Esophagus (tissue), 2 donors: ENCODE measurements at regions not wholly inside any gene's neighbourhood (a gene's known extent, or its start where the extent isn't known, plus 50 kb on each side); places are given as distances from the start of the nearest gene placed in this dataset.
"Not testable (repeated sequence)": the region's sequence is repeated elsewhere in the genome, so short reads cannot be mapped to it uniquely, and the experiment has no call there.

ENCODE experiments used
- H3K27ac ChIP-seq, 2 donors: one replicate each; pipeline ENCODE4 v1.5.1; 2013; ENCODE audit warnings: low read depth in 2 of 2, mild to moderate bottlenecking in 2 of 2, inconsistent platforms in 1 of 2, low read length in 1 of 2, moderate library complexity in 1 of 2
- H3K27me3 ChIP-seq, 2 donors: one replicate each; pipeline ENCODE4 v1.6.1; 2013; ENCODE audit warnings: low read length in 2 of 2, control low read depth in 1 of 2, mild to moderate bottlenecking in 1 of 2; ENCODE audit not compliant: insufficient read depth in 2 of 2, control insufficient read depth in 1 of 2
- H3K36me3 ChIP-seq, 2 donors: one replicate each; pipeline ENCODE4 v1.6.1; 2013; ENCODE audit warnings: low read length in 1 of 2; ENCODE audit not compliant: control insufficient read depth in 2 of 2, insufficient read depth in 2 of 2
- H3K4me1 ChIP-seq, 2 donors: one replicate each; pipeline ENCODE4 v1.6.1; 2013; ENCODE audit warnings: low read length in 1 of 2; ENCODE audit not compliant: control insufficient read depth in 2 of 2, insufficient read depth in 2 of 2
- H3K4me3 ChIP-seq, 2 donors: one replicate each; pipeline ENCODE4 v1.5.1; 2013; ENCODE audit warnings: low read length in 2 of 2, mild to moderate bottlenecking in 2 of 2, low read depth in 1 of 2, moderate library complexity in 1 of 2
- H3K9me3 ChIP-seq, 2 donors: one replicate each; pipeline ENCODE4 v1.6.1; 2013; ENCODE audit warnings: mild to moderate bottlenecking in 2 of 2, low read depth in 1 of 2, low read length in 1 of 2, moderate library complexity in 1 of 2; ENCODE audit not compliant: control insufficient read depth in 2 of 2, insufficient read depth in 1 of 2
- WGBS, 2 donors: extraction: QIAGEN DNeasy Blood & Tissue Kit; methylation state at CpG; one replicate each; pipeline ENCODE4 v1.1.7; 2013; 5-methylcytosine and 5-hydroxymethylcytosine counted together
- donor health status: healthy with polysubstance abuse.
- donor health status: Bipolar disorder and iron deficiency.

GRCh38 chr4:177494791-177495190 lies 52.6 kb upstream of the AGA start:
- Histone ChIP-seq H3K27me3 (no peaks in the 10 kb centered on the region), H3K4me1 (no peaks in the 10 kb centered on the region), H3K36me3 (no peaks in the 10 kb centered on the region), H3K9me3 (peaks cover 2 to 3% of the 10 kb centered on the region in 2 donors), H3K4me3 (no peak overlapping the region), H3K27ac (no peak overlapping the region)
- 93 to 94% methylated on average over 2 of the region's 2 CpGs for WGBS, 2 donors

GRCh38 chr4:177495626-177496025 lies 53.4 kb upstream of the AGA start:
- 94 to 95% methylated on average over 22 to 27 of the region's 27 CpGs for WGBS, 2 donors

GRCh38 chr4:177499537-177499936 lies 57.3 kb upstream of the AGA start:
- Histone ChIP-seq H3K4me1 (no peaks in the 10 kb centered on the region), H3K4me3 (no peak overlapping the region), H3K36me3 (no peaks in the 10 kb centered on the region), H3K27ac (no peak overlapping the region), H3K9me3 (peaks cover 3 to 7% of the 10 kb centered on the region in 2 donors), H3K27me3 (no peaks in the 10 kb centered on the region)
- WGBS, 2 donors, result 92 to 94% methylated on average over 14 of the region's 14 CpGs

More at GRCh38 chr4:177495626-177496025, 53.4 kb upstream of the AGA start:
- not testable (repeated sequence) for H3K9me3 ChIP-seq, H3K27ac ChIP-seq, H3K4me1 ChIP-seq, H3K4me3 ChIP-seq, H3K36me3 ChIP-seq, H3K27me3 ChIP-seq

GRCh38 chr4:177505171-177505615 lies 63.0 kb upstream of the AGA start:
- Histone ChIP-seq H3K4me3 (no peak overlapping the region), H3K4me1 (no peaks in the 10 kb centered on the region), H3K27me3 (no peaks in the 10 kb centered on the region), H3K9me3 (peaks cover 0 to 3% of the 10 kb centered on the region in 2 donors), H3K27ac (peak overlapping the region; percentile 74 to 87), H3K36me3 (no peaks in the 10 kb centered on the region)
- WGBS, 2 donors, result 67 to 73% methylated on average over 9 of the region's 9 CpGs

GRCh38 chr4:177508662-177509061 lies 66.4 kb upstream of the AGA start:
- H3K9me3 ChIP-seq, result no peaks in the 10 kb centered on the region
- H3K4me1 ChIP-seq, result no peaks in the 10 kb centered on the region
- H3K4me3 ChIP-seq, result no peak overlapping the region
- no peak overlapping the region for H3K27ac ChIP-seq
- H3K27me3 ChIP-seq, result no peaks in the 10 kb centered on the region
- WGBS, 2 donors, result 89 to 96% methylated on average over 6 of the region's 6 CpGs
- H3K36me3 ChIP-seq, result no peaks in the 10 kb centered on the region

- Histone ChIP-seq H3K27ac (no peak overlapping the region), H3K9me3 (no peaks in the 10 kb centered on the region), H3K27me3 (no peaks in the 10 kb centered on the region), H3K36me3 (no peaks in the 10 kb centered on the region), H3K4me1 (no peaks in the 10 kb centered on the region), H3K4me3 (no peak overlapping the region)
- WGBS, 2 donors, result 56% methylated on average over 2 of the region's 2 CpGs
These were observed 67.0 kb upstream of the AGA start for GRCh38 chr4:177509226-177509745.

GRCh38 chr4:177511611-177512010 lies 69.4 kb upstream of the AGA start:
- Histone ChIP-seq H3K4me3 (no peak overlapping the region), H3K9me3 (no peaks in the 10 kb centered on the region), H3K36me3 (no peaks in the 10 kb centered on the region), H3K4me1 (no peaks in the 10 kb centered on the region), H3K27ac (peak overlapping the region in 1 of 2 donors; percentile 65), H3K27me3 (no peaks in the 10 kb centered on the region)
- 52 to 53% methylated on average over 3 of the region's 3 CpGs for WGBS, 2 donors

GRCh38 chr4:177512646-177513045 lies 70.4 kb upstream of the AGA start:
- no peaks in the 10 kb centered on the region for H3K9me3 ChIP-seq
- H3K27me3 ChIP-seq, result no peaks in the 10 kb centered on the region
- no peaks in the 10 kb centered on the region for H3K36me3 ChIP-seq
- no peak overlapping the region for H3K4me3 ChIP-seq
- H3K27ac ChIP-seq, result peak overlapping the region; percentile 77 to 78
- no peaks in the 10 kb centered on the region for H3K4me1 ChIP-seq

- no peak overlapping the region for H3K4me3 ChIP-seq
- no peak overlapping the region for H3K27ac ChIP-seq
- WGBS, 2 donors, result 88 to 95% methylated on average over 2 of the region's 2 CpGs
These were observed 75.6 kb upstream of the AGA start for GRCh38 chr4:177517862-177518261.

GRCh38 chr4:177519481-177520260 lies 77.4 kb upstream of the AGA start:
- H3K9me3 ChIP-seq, result no peaks in the 10 kb centered on the region
- H3K36me3 ChIP-seq, result no peaks in the 10 kb centered on the region
- H3K4me1 ChIP-seq, result no peaks in the 10 kb centered on the region
- 89 to 90% methylated on average over 7 of the region's 7 CpGs for WGBS, 2 donors
- H3K27me3 ChIP-seq, result no peaks in the 10 kb centered on the region
- H3K4me3 ChIP-seq, result no peak overlapping the region
- H3K27ac ChIP-seq, result no peak overlapping the region

More at GRCh38 chr4:177517862-177518261, 75.6 kb upstream of the AGA start:
- H3K27me3 ChIP-seq, result no peaks in the 10 kb centered on the region
- H3K9me3 ChIP-seq, result no peaks in the 10 kb centered on the region
- no peaks in the 10 kb centered on the region for H3K4me1 ChIP-seq
- no peaks in the 10 kb centered on the region for H3K36me3 ChIP-seq
